HepG2 (cell line): ENCODE measurements at regions not wholly inside any gene's neighbourhood (a gene's known extent, or its start where the extent isn't known, plus 50 kb on each side); places are given as distances from the start of the nearest gene placed in this dataset.

Experiments used
- ATAC-seq: fragments of 200-7000 bp; cut with Tn5 transposase; 3 replicates; pipeline ENCODE4 v1.9.1; 2020; ENCODE audit warnings: mild to moderate bottlenecking, moderate library complexity
- BruUV-seq: library from RNA; stranded (reverse); fragments of 400-500 nt; replicated peaks from 2 replicates; lab custom pipeline; 2021; lab: Mats Ljungman, UMichigan
- CTCF ChIA-PET: fragments of 300-600 bp; formaldehyde crosslinking; extraction: SDS; loops from one replicate; lab custom pipeline; 2021; ENCODE audit warnings: low total read pairs, inconsistent platforms, low intra/inter-chr PET ratio; lab: Yijun Ruan, JAX
- POLR2A ChIA-PET: fragments of 350-600 bp; sonication (Branson Sonifier 250); formaldehyde crosslinking; loops from one replicate; lab custom pipeline; 2020; ENCODE audit warnings: antibody characterized with exemption, inconsistent platforms; lab: Yijun Ruan, JAX
- DNase-seq: peaks from one replicate; pipeline ENCODE4 v3.0.0-alpha.2; 2015; ENCODE audit warnings: low spot score
- FAIRE-seq: peaks from 3 replicates; lab custom pipeline; 2011; peaks lifted over from hg19 to GRCh38; lab: Jason Lieb, UNC
- H2AFZ ChIP-seq: one replicate; pipeline ENCODE4 v1.6.1; 2011; ENCODE audit warnings: low read length, inconsistent platforms
- H3K27ac ChIP-seq: fragments of 300-600 bp; 3 replicates; pipeline ENCODE4 v1.8.0; 2011; ENCODE audit warnings: mixed run types, mild to moderate bottlenecking, mixed read lengths, low read length, inconsistent platforms; ENCODE audit not compliant: insufficient read depth; ENCODE audit errors: extremely low read length
- H3K27me3 ChIP-seq, 2 experiments: fragments of 200-600 bp in 1 of 2; 2 replicates in 1 of 2; 3 replicates in 1 of 2; pipeline versions ENCODE4 v1.6.0 to v1.8.0; 2011; ENCODE audit warnings: low read length in 2 of 2, mild to moderate bottlenecking in 2 of 2, moderate library complexity in 2 of 2, inconsistent platforms in 1 of 2; ENCODE audit not compliant: insufficient read depth in 2 of 2, control insufficient read depth in 1 of 2
- H3K36me3 ChIP-seq, 2 experiments: fragments of 200-600 bp in 1 of 2; replicated peaks in 1 of 2; 2 replicates in 1 of 2; 3 replicates in 1 of 2; pipeline versions ENCODE4 v1.5.1 to v1.8.0; 2011; ENCODE audit warnings: low read length in 2 of 2, inconsistent platforms in 1 of 2; ENCODE audit not compliant: insufficient read depth in 2 of 2, control insufficient read depth in 1 of 2
- H3K4me1 ChIP-seq: 2 replicates; pipeline ENCODE4 v1.5.1; 2012; ENCODE audit warnings: low read length, inconsistent platforms; ENCODE audit not compliant: insufficient read depth
- H3K4me2 ChIP-seq: 2 replicates; pipeline ENCODE4 v1.6.0; 2011; ENCODE audit warnings: low read depth, low read length, inconsistent platforms
- H3K4me3 ChIP-seq, 3 experiments: fragments of 200-600 bp in 1 of 3; sonication (generic), shearing (Covaris generic) in 1 of 3; replicated peaks in 1 of 3; 2 replicates each; pipeline ENCODE4 v1.5.1; 2011 to 2016; ENCODE audit warnings: low read length in 3 of 3, inconsistent platforms in 2 of 3, low read depth in 2 of 3, mild to moderate bottlenecking in 2 of 3, control low read depth in 1 of 3, mixed read lengths in 1 of 3; ENCODE audit not compliant: insufficient read depth in 1 of 3
- H3K79me2 ChIP-seq: one replicate; pipeline ENCODE4 v1.6.1; 2011; ENCODE audit warnings: low read length, inconsistent platforms; ENCODE audit not compliant: insufficient read depth
- H3K9ac ChIP-seq: 2 replicates; pipeline ENCODE4 v1.6.0; 2011; ENCODE audit warnings: mild to moderate bottlenecking, low read depth, low read length, inconsistent platforms; ENCODE audit not compliant: insufficient read depth
- H3K9me3 ChIP-seq: 2 replicates; pipeline ENCODE4 v1.5.1; 2012; ENCODE audit warnings: mild to moderate bottlenecking, low read length
- H4K20me1 ChIP-seq: 2 replicates; pipeline ENCODE4 v1.6.0; 2011; ENCODE audit warnings: inconsistent platforms, mild to moderate bottlenecking, low read length, moderate library complexity; ENCODE audit not compliant: insufficient read depth
- KDM6A ChIP-seq: IDR thresholded peaks from 2 replicates; pipeline ENCODE4 v1.6.1; 2016; ENCODE audit warnings: low read depth
- NR2C2 ChIP-seq: sonication (generic); formaldehyde crosslinking; IDR thresholded peaks from 2 replicates; pipeline ENCODE4 v1.4.0; 2020; ENCODE audit warnings: missing genetic modification reagents, mild to moderate bottlenecking, moderate library complexity, borderline replicate concordance
- WGBS: methylation state at CpG from one replicate; pipeline ENCODE4 v1.1.6; 2017; ENCODE audit warnings: low lambda C conversion rate; 5-methylcytosine and 5-hydroxymethylcytosine counted together
- in situ Hi-C: cut with HindIII; loops from 2 replicates; pipeline ENCODE4 v1.10.0; 2017; ENCODE audit warnings: low pct_unique_long_range_greater_than_20kb; ENCODE audit not compliant: extremely low pct_ligation_motif_present
- intact Hi-C: fragments of 100-400 bp; cut with micrococcal nuclease; formaldehyde crosslinking; loops from one replicate; pipeline ENCODE4 v1.10.0; 2022; ENCODE audit not compliant: unreplicated experiment
- TF ChIP-seq, protein P1 (sequence below): sonication (generic); formaldehyde crosslinking; IDR thresholded peaks from 2 replicates; pipeline ENCODE4 v1.8.0; 2022; ENCODE audit warnings: mild to moderate bottlenecking, missing genetic modification reagents
- TF ChIP-seq, protein P2 (sequence below): IDR thresholded peaks from 2 replicates; pipeline ENCODE4 v1.6.1; 2018; ENCODE audit warnings: missing genetic modification reagents, mild to moderate bottlenecking, missing compliant biosample characterization
- TF ChIP-seq, protein P3 (sequence below): sonication (generic); formaldehyde crosslinking; conservative IDR thresholded peaks from 2 replicates; pipeline ENCODE4 v1.4.0; 2020; ENCODE audit warnings: mild to moderate bottlenecking, missing genetic modification reagents, moderate library complexity
- TF ChIP-seq, protein P4 (sequence below): sonication (generic); formaldehyde crosslinking; IDR thresholded peaks from 2 replicates; pipeline ENCODE4 v1.4.0; 2020; ENCODE audit warnings: missing genetic modification reagents
- TF ChIP-seq, protein P5 (sequence below): sonication (generic); formaldehyde crosslinking; IDR thresholded peaks from 2 replicates; pipeline ENCODE4 v1.4.0; 2020; ENCODE audit warnings: missing genetic modification reagents

DNA sequence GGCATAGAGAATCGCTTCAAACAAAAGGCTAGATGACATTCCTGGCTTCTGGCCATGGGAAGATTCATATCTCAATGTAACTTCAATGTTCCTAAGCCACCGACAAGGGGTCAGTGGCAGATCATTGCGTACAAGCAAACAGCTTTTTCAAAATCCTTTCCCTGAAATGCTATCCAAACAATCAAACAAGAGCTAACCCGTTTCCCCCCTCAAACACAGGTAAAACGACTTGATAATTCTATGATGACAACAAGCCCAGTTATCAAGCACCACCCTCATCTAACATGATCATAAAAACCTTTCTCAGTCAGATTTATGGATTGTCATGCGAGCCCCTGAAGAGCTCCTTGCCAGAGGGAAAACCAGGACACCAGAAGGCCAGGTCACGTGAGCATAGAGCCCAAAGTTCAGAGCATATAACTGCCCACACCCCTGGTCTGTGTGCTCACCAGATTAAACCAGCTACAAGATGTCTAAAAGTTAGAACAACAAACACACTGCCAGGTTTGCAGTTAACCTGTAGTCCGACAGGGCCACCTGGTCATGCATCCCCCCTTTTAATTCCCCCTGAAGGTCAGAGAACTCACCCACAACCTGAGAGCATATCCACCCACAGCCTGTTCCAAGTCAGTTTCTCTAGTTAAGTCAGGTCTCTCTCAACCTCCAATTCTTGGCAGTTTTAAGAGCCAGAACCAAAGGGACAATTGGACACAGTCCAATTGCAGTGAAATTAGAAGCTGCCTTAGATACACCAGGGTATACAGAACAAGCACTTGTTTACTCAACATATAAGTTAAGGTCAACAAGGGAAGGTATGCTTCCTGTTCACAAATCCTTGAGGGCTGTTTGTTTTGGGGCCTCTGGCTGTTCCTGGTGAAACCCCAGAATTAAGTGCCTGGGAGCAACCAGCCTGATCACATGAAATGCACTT is 248.1 kb upstream of the PPARGC1A start:
- in situ Hi-C loops = no loop called here
- CTCF ChIA-PET = no interaction called here
- no peaks in the 10 kb centered on the region for H3K79me2 ChIP-seq
- H4K20me1 ChIP-seq = no peaks in the 10 kb centered on the region
- no peak overlapping the region for H2AFZ ChIP-seq
- WGBS = 4% methylated on average over 8 of the region's 8 CpGs
- H3K36me3 ChIP-seq = no peaks in the 10 kb centered on the region
- intact Hi-C loops = no loop called here
- DNase-seq (peak; percentile 78), FAIRE-seq (peak; percentile 76), ATAC-seq (peak; percentile 90)
- no peaks in the 10 kb centered on the region for H3K9me3 ChIP-seq
- peak overlapping the region in 2 of 3 experiments; percentile 9 to 18; a peak in 2 of 6 replicates for H3K4me3 ChIP-seq
- no TSS peak for BruUV-seq
- POLR2A ChIA-PET = interaction anchor here (1.1 to 1.3 kb wide), 2 partner anchors 248 to 282 kb away, joined by 3 to 5 read pairs; partner anchors contain the start of gene PPARGC1A
- H3K27ac ChIP-seq = peak overlapping the region; percentile 66
- H3K4me1 ChIP-seq = peaks cover 23% of the 10 kb centered on the region
- no peaks in the 10 kb centered on the region for H3K27me3 ChIP-seq
- peak overlapping the region; percentile 73 for H3K4me2 ChIP-seq
- no peak overlapping the region; the same call in 1 of the 2 replicates for H3K9ac ChIP-seq
- TF ChIP-seq, protein P1, sequence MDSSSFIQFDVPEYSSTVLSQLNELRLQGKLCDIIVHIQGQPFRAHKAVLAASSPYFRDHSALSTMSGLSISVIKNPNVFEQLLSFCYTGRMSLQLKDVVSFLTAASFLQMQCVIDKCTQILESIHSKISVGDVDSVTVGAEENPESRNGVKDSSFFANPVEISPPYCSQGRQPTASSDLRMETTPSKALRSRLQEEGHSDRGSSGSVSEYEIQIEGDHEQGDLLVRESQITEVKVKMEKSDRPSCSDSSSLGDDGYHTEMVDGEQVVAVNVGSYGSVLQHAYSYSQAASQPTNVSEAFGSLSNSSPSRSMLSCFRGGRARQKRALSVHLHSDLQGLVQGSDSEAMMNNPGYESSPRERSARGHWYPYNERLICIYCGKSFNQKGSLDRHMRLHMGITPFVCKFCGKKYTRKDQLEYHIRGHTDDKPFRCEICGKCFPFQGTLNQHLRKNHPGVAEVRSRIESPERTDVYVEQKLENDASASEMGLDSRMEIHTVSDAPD (CRISPR knock-in tag) = 0 out of 2 replicates have a peak, but pooled peaks have one; percentile 41
- TF ChIP-seq, protein P2, sequence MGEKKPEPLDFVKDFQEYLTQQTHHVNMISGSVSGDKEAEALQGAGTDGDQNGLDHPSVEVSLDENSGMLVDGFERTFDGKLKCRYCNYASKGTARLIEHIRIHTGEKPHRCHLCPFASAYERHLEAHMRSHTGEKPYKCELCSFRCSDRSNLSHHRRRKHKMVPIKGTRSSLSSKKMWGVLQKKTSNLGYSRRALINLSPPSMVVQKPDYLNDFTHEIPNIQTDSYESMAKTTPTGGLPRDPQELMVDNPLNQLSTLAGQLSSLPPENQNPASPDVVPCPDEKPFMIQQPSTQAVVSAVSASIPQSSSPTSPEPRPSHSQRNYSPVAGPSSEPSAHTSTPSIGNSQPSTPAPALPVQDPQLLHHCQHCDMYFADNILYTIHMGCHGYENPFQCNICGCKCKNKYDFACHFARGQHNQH (CRISPR knock-in tag) = 0 out of 2 replicates have a peak, but pooled peaks have one; percentile 9
- TF ChIP-seq, protein P3, sequence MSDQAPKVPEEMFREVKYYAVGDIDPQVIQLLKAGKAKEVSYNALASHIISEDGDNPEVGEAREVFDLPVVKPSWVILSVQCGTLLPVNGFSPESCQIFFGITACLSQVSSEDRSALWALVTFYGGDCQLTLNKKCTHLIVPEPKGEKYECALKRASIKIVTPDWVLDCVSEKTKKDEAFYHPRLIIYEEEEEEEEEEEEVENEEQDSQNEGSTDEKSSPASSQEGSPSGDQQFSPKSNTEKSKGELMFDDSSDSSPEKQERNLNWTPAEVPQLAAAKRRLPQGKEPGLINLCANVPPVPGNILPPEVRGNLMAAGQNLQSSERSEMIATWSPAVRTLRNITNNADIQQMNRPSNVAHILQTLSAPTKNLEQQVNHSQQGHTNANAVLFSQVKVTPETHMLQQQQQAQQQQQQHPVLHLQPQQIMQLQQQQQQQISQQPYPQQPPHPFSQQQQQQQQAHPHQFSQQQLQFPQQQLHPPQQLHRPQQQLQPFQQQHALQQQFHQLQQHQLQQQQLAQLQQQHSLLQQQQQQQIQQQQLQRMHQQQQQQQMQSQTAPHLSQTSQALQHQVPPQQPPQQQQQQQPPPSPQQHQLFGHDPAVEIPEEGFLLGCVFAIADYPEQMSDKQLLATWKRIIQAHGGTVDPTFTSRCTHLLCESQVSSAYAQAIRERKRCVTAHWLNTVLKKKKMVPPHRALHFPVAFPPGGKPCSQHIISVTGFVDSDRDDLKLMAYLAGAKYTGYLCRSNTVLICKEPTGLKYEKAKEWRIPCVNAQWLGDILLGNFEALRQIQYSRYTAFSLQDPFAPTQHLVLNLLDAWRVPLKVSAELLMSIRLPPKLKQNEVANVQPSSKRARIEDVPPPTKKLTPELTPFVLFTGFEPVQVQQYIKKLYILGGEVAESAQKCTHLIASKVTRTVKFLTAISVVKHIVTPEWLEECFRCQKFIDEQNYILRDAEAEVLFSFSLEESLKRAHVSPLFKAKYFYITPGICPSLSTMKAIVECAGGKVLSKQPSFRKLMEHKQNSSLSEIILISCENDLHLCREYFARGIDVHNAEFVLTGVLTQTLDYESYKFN (CRISPR knock-in tag) = peak; percentile 72
- TF ChIP-seq, protein P4, sequence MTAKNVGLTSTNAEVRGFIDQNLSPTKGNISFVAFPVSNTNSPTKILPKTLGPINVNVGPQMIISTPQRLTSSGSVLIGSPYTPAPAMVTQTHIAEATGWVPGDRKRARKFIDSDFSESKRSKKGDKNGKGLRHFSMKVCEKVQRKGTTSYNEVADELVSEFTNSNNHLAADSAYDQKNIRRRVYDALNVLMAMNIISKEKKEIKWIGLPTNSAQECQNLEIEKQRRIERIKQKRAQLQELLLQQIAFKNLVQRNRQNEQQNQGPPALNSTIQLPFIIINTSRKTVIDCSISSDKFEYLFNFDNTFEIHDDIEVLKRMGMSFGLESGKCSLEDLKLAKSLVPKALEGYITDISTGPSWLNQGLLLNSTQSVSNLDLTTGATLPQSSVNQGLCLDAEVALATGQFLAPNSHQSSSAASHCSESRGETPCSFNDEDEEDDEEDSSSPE (CRISPR knock-in tag) = no peak
- TF ChIP-seq, protein P5, sequence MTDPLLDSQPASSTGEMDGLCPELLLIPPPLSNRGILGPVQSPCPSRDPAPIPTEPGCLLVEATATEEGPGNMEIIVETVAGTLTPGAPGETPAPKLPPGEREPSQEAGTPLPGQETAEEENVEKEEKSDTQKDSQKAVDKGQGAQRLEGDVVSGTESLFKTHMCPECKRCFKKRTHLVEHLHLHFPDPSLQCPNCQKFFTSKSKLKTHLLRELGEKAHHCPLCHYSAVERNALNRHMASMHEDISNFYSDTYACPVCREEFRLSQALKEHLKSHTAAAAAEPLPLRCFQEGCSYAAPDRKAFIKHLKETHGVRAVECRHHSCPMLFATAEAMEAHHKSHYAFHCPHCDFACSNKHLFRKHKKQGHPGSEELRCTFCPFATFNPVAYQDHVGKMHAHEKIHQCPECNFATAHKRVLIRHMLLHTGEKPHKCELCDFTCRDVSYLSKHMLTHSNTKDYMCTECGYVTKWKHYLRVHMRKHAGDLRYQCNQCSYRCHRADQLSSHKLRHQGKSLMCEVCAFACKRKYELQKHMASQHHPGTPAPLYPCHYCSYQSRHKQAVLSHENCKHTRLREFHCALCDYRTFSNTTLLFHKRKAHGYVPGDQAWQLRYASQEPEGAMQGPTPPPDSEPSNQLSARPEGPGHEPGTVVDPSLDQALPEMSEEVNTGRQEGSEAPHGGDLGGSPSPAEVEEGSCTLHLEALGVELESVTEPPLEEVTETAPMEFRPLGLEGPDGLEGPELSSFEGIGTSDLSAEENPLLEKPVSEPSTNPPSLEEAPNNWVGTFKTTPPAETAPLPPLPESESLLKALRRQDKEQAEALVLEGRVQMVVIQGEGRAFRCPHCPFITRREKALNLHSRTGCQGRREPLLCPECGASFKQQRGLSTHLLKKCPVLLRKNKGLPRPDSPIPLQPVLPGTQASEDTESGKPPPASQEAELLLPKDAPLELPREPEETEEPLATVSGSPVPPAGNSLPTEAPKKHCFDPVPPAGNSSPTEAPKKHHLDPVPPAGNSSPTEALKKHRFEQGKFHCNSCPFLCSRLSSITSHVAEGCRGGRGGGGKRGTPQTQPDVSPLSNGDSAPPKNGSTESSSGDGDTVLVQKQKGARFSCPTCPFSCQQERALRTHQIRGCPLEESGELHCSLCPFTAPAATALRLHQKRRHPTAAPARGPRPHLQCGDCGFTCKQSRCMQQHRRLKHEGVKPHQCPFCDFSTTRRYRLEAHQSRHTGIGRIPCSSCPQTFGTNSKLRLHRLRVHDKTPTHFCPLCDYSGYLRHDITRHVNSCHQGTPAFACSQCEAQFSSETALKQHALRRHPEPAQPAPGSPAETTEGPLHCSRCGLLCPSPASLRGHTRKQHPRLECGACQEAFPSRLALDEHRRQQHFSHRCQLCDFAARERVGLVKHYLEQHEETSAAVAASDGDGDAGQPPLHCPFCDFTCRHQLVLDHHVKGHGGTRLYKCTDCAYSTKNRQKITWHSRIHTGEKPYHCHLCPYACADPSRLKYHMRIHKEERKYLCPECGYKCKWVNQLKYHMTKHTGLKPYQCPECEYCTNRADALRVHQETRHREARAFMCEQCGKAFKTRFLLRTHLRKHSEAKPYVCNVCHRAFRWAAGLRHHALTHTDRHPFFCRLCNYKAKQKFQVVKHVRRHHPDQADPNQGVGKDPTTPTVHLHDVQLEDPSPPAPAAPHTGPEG = peak; percentile 66; the same call in 1 of the 2 replicates
- TF ChIP-seq KDM6A (peak; percentile 23; the same call in 1 of the 2 replicates), NR2C2 (CRISPR knock-in tag) (peak; percentile 32; the same call in 1 of the 2 replicates)
